Transverse colon (tissue), 4 donors: ENCODE measurements at regions not wholly inside any gene's neighbourhood (a gene's known extent, or its start where the extent isn't known, plus 50 kb on each side); places are given as distances from the start of the nearest gene placed in this dataset.

Source experiments
- CTCF ChIP-seq, 5 experiments: fragments of 200-600 bp in 3 of 5; fragments of 450-650 bp in 2 of 5; sonication (generic) in 3 of 5; IDR thresholded peaks; 1 replicate in 2 of 5; 2 replicates in 3 of 5; pipeline ENCODE4 v1.5.1; 2016 to 2017; ENCODE audit warnings: antibody characterized with exemption in 5 of 5, inconsistent platforms in 3 of 5, mild to moderate bottlenecking in 2 of 5, moderate library complexity in 1 of 5
- POLR2A ChIP-seq: fragments of 450-650 bp; IDR thresholded peaks from one replicate; pipeline ENCODE4 v1.6.1; 2016; ENCODE audit warnings: antibody characterized with exemption, mild to moderate bottlenecking, moderate library complexity
- POLR2AphosphoS5 ChIP-seq, 3 donors: sonication (generic); formaldehyde crosslinking; IDR thresholded peaks; one replicate each; pipeline ENCODE4 v1.6.1; 2016; ENCODE audit warnings: antibody characterized with exemption in 3 of 3

- TF ChIP-seq CTCF (IDR thresholded peaks at IDR 0.05) (no peak), POLR2A (no peak), POLR2AphosphoS5 (IDR thresholded peaks at IDR 0.05) (no peak)
Measured at GRCh38 chr4:14915018-14915417, 87.3 kb upstream of the CPEB2 start.
